ENCODE measurements at regions not wholly inside any gene's neighbourhood (a gene's known extent, or its start where the extent isn't known, plus 50 kb on each side); places are given as distances from the start of the nearest gene placed in this dataset.
"Not testable (repeated sequence)": the region's sequence is repeated elsewhere in the genome, so short reads cannot be mapped to it uniquely, and the experiment has no call there.

GRCh38 chr2:91442246-91442905 is 2750.9 kb downstream of the RPIA start:
- POLR2A ChIA-PET: no interaction called here
- H3K27ac ChIP-seq (ENCODE audit: insufficient read depth, low read depth, low read length): no peak overlapping the region
- no peak overlapping the region for H2AFZ ChIP-seq (ENCODE audit: low read depth, low read length)
- H3K4me1 ChIP-seq (ENCODE audit: control insufficient read depth, extremely low read depth, insufficient read depth, low read length): no peaks in the 10 kb centered on the region
- no peaks in the 10 kb centered on the region for H3K36me3 ChIP-seq (ENCODE audit: control insufficient read depth in 2 of 2, extremely low read depth in 1 of 2, insufficient read depth in 2 of 2, low read length in 2 of 2)
- peak overlapping the region in 1 of 3 experiments; percentile 12 for H3K4me3 ChIP-seq (replicated peaks in 1 of 3; ENCODE audit: insufficient read depth in 1 of 3, low read depth in 1 of 3, low read length in 3 of 3)
- no peaks in the 10 kb centered on the region for H3K79me2 ChIP-seq (ENCODE audit: control insufficient read depth, insufficient read depth, low read length)
- H3K27me3 ChIP-seq (ENCODE audit: control insufficient read depth in 2 of 2, insufficient read depth in 2 of 2, low read length in 2 of 2): peaks cover 10 to 14% of the 10 kb centered on the region in 2 experiments
- H3K4me2 ChIP-seq (ENCODE audit: insufficient read depth, low read length): no peak overlapping the region
- no TSS peak for BruUV-seq (replicated peaks)
- CTCF ChIA-PET: no interaction called here
- intact Hi-C loops (cut with micrococcal nuclease): no loop called here
- no peaks in the 10 kb centered on the region for H3K9me3 ChIP-seq (replicated peaks; ENCODE audit: control insufficient read depth, insufficient read depth, low read length)
- H3K9ac ChIP-seq (replicated peaks; ENCODE audit: extremely low read depth, insufficient read depth, low read length): no peak overlapping the region
- DNase-seq (ENCODE audit: low read depth, low spot score) (peak; percentile 1), FAIRE-seq (no peak)
- no peaks in the 10 kb centered on the region for H4K20me1 ChIP-seq (replicated peaks; ENCODE audit: control insufficient read depth, extremely low read depth, insufficient read depth, low read length)
- dilution Hi-C loops (cut with MboI; ENCODE audit: extremely low pct_ligation_motif_present, low sequenced_read_pairs): no loop called here
- no peaks in the 10 kb centered on the region for H3K9me1 ChIP-seq (replicated peaks; ENCODE audit: control insufficient read depth, extremely low read depth, insufficient read depth, low read length)
- no peak for TF ChIP-seq GATA2 (IDR thresholded peaks at IDR 0.05; ENCODE audit: insufficient read depth, insufficient read length, low read depth, low read length)
- TF ChIP-seq EZH2 (IDR thresholded peaks at IDR 0.05; ENCODE audit: borderline replicate concordance, low read depth, low read length, severe bottlenecking): no peak
- no peak for TF ChIP-seq POLR2A (IDR thresholded peaks at IDR 0.05; ENCODE audit: low read depth, low read length)
- no peak for TF ChIP-seq CTCF (IDR thresholded peaks at IDR 0.05; ENCODE audit: extremely low read depth in 1 of 2, insufficient read depth in 1 of 2, low read depth in 1 of 2, low read length in 2 of 2)
- no peak for TF ChIP-seq POLR2AphosphoS5 (IDR thresholded peaks at IDR 0.05; ENCODE audit: insufficient read depth, low read depth, low read length)
- TF ChIP-seq FOS (IDR thresholded peaks at IDR 0.05; ENCODE audit: borderline replicate concordance, insufficient read depth, low read length): no peak
- TF ChIP-seq MAX (IDR thresholded peaks at IDR 0.05; ENCODE audit: insufficient read depth, insufficient read length): no peak
- TF ChIP-seq JUN (IDR thresholded peaks at IDR 0.05; ENCODE audit: borderline replicate concordance, insufficient read depth, insufficient read length, low read depth): no peak
- no peak for TF ChIP-seq MYC (IDR thresholded peaks at IDR 0.05; ENCODE audit: low read depth, low read length)

- peaks cover 10 to 14% of the 10 kb centered on the region in 2 experiments for H3K27me3 ChIP-seq (ENCODE audit: control insufficient read depth in 2 of 2, insufficient read depth in 2 of 2, low read length in 2 of 2)
- H4K20me1 ChIP-seq (replicated peaks; ENCODE audit: control insufficient read depth, extremely low read depth, insufficient read depth, low read length); H3K36me3 ChIP-seq (ENCODE audit: control insufficient read depth in 2 of 2, extremely low read depth in 1 of 2, insufficient read depth in 2 of 2, low read length in 2 of 2); H3K9me1 ChIP-seq (replicated peaks; ENCODE audit: control insufficient read depth, extremely low read depth, insufficient read depth, low read length); H3K9ac ChIP-seq (replicated peaks; ENCODE audit: extremely low read depth, insufficient read depth, low read length); H3K4me1 ChIP-seq (ENCODE audit: control insufficient read depth, extremely low read depth, insufficient read depth, low read length); FAIRE-seq; H3K79me2 ChIP-seq (ENCODE audit: control insufficient read depth, insufficient read depth, low read length); BruUV-seq (replicated peaks); H3K4me3 ChIP-seq (replicated peaks in 1 of 3; ENCODE audit: insufficient read depth in 1 of 3, low read depth in 1 of 3, low read length in 3 of 3); POLR2A ChIA-PET; H2AFZ ChIP-seq (ENCODE audit: low read depth, low read length); dilution Hi-C loops (cut with MboI; ENCODE audit: extremely low pct_ligation_motif_present, low sequenced_read_pairs); CTCF ChIA-PET; H3K4me2 ChIP-seq (ENCODE audit: insufficient read depth, low read length); DNase-seq (ENCODE audit: low read depth, low spot score); H3K27ac ChIP-seq (ENCODE audit: insufficient read depth, low read depth, low read length); intact Hi-C loops (cut with micrococcal nuclease); H3K9me3 ChIP-seq (replicated peaks; ENCODE audit: control insufficient read depth, insufficient read depth, low read length): not testable (repeated sequence)
Observed at GRCh38 chr2:91442906-91443729, 2751.6 kb downstream of the RPIA start.

Measured in endothelial cell of umbilical vein (primary cell).